SK-N-SH (cell line): ENCODE measurements at regions not wholly inside any gene's neighbourhood (a gene's known extent, or its start where the extent isn't known, plus 50 kb on each side); places are given as distances from the start of the nearest gene placed in this dataset.

Source experiments
- CTCF ChIA-PET: fragments of 300-600, 350-600 bp; formaldehyde crosslinking; extraction: SDS; loops from one replicate; lab custom pipeline; 2021; lab: Yijun Ruan, JAX
- POLR2A ChIA-PET: fragments of 350-600 bp; sonication (Branson Sonifier 250); formaldehyde crosslinking; extraction: SDS; loops from one replicate; lab custom pipeline; 2020; ENCODE audit warnings: antibody characterized with exemption, inconsistent platforms; lab: Yijun Ruan, JAX
- DNase-seq: peaks from one replicate; pipeline ENCODE4 v3.0.0; 2012
- H2AFZ ChIP-seq: fragments of 200-600 bp; sonication (generic); 2 replicates; pipeline ENCODE4 v1.8.1; 2016; ENCODE audit warnings: antibody characterized with exemption, mild to moderate bottlenecking, low read depth
- H3F3A ChIP-seq: fragments of 200-600 bp; sonication (generic); replicated peaks from 2 replicates; pipeline ENCODE3; 2016; ENCODE audit warnings: antibody characterized with exemption, mild to moderate bottlenecking; ENCODE audit not compliant: insufficient read depth
- H3K27ac ChIP-seq, 2 experiments: fragments of 200-500 bp in 1 of 2; fragments of 200-600 bp in 1 of 2; sonication (Bioruptor generic) in 1 of 2; sonication (generic), shearing (Covaris generic) in 1 of 2; 2 replicates each; pipeline versions ENCODE4 v1.5.1 to v1.6.1; 2014 to 2016; ENCODE audit warnings: low read depth in 2 of 2, inconsistent platforms in 1 of 2, low read length in 1 of 2, mild to moderate bottlenecking in 1 of 2, mixed read lengths in 1 of 2
- H3K27me3 ChIP-seq: fragments of 200-600 bp; sonication (generic), shearing (Covaris generic); 2 replicates; pipeline ENCODE4 v1.6.1; 2016; ENCODE audit warnings: mixed run types; ENCODE audit not compliant: insufficient read depth
- H3K36me3 ChIP-seq, 2 experiments: fragments of 200-500 bp in 1 of 2; fragments of 200-600 bp in 1 of 2; sonication (Bioruptor generic) in 1 of 2; sonication (generic) in 1 of 2; replicated peaks in 1 of 2; 2 replicates each; pipeline versions ENCODE3 to v1.5.1; 2014 to 2016; ENCODE audit warnings: low read length in 1 of 2, mild to moderate bottlenecking in 1 of 2; ENCODE audit not compliant: insufficient read depth in 2 of 2, control insufficient read depth in 1 of 2
- H3K4me1 ChIP-seq, 2 experiments: fragments of 200-500 bp in 1 of 2; fragments of 200-600 bp in 1 of 2; sonication (Bioruptor generic) in 1 of 2; sonication (generic), shearing (Covaris generic) in 1 of 2; 2 replicates each; pipeline versions ENCODE4 v1.5.1 to v1.6.1; 2014 to 2016; ENCODE audit warnings: low read depth in 1 of 2, low read length in 1 of 2, mixed run types in 1 of 2; ENCODE audit not compliant: insufficient read depth in 2 of 2, control insufficient read depth in 1 of 2
- H3K4me2 ChIP-seq: fragments of 200-600 bp; sonication (generic), shearing (Covaris generic); 2 replicates; pipeline ENCODE4 v1.6.1; 2017; ENCODE audit warnings: mixed run types
- H3K4me3 ChIP-seq, 2 experiments: fragments of 200-500 bp in 1 of 2; fragments of 200-600 bp in 1 of 2; sonication (Bioruptor generic) in 1 of 2; sonication (generic), shearing (Covaris generic) in 1 of 2; 2 replicates each; pipeline versions ENCODE4 v1.5.1 to v1.8.1; 2014 to 2016; ENCODE audit warnings: low read depth in 2 of 2, inconsistent platforms in 1 of 2, low read length in 1 of 2, mild to moderate bottlenecking in 1 of 2, mixed read lengths in 1 of 2, moderate library complexity in 1 of 2
- H3K79me2 ChIP-seq: fragments of 200-600 bp; sonication (generic); 2 replicates; pipeline ENCODE4 v1.8.1; 2017; ENCODE audit warnings: mild to moderate bottlenecking; ENCODE audit not compliant: insufficient read depth
- H3K9ac ChIP-seq: fragments of 200-600 bp; sonication (generic); 2 replicates; pipeline ENCODE4 v1.6.1; 2017; ENCODE audit warnings: mixed run types
- H3K9me2 ChIP-seq: fragments of 200-600 bp; sonication (generic); 2 replicates; pipeline ENCODE4 v1.6.1; 2017; ENCODE audit warnings: mixed run types
- H3K9me3 ChIP-seq: fragments of 200-600 bp; sonication (generic); 2 replicates; pipeline ENCODE4 v1.6.1; 2017; ENCODE audit warnings: mixed run types, mild to moderate bottlenecking, moderate library complexity
- H4K20me1 ChIP-seq: fragments of 200-600 bp; sonication (generic); 2 replicates; pipeline ENCODE4 v1.6.1; 2017; ENCODE audit warnings: mild to moderate bottlenecking, mixed run types; ENCODE audit not compliant: insufficient read depth
- ELF1 ChIP-seq: IDR thresholded peaks from 2 replicates; pipeline ENCODE4 v1.4.0; 2012
- EP300 ChIP-seq, 2 experiments: IDR thresholded peaks; 2 replicates each; pipeline versions ENCODE4 v1.4.0 to v1.6.1; 2012; ENCODE audit warnings: borderline replicate concordance in 1 of 2, low read depth in 1 of 2, low read length in 1 of 2
- EZH2phosphoT487 ChIP-seq: fragments of 200-600 bp; sonication (generic); IDR thresholded peaks from 2 replicates; pipeline ENCODE4 v1.6.1; 2017; ENCODE audit warnings: low read depth, mixed run types, mild to moderate bottlenecking, antibody characterized with exemption, moderate library complexity, borderline replicate concordance
- FOSL2 ChIP-seq: IDR thresholded peaks from 2 replicates; pipeline ENCODE4 v1.4.0; 2012; ENCODE audit warnings: low read depth, mild to moderate bottlenecking, moderate library complexity, borderline replicate concordance
- FOXJ3 ChIP-seq: sonication (generic); formaldehyde crosslinking; IDR thresholded peaks from 2 replicates; pipeline ENCODE4 v1.5.1; 2020; ENCODE audit warnings: mild to moderate bottlenecking, missing genetic modification reagents
- FOXM1 ChIP-seq: IDR thresholded peaks from 2 replicates; pipeline ENCODE4 v1.4.0; 2012; ENCODE audit warnings: low read depth, mild to moderate bottlenecking
- GATA2 ChIP-seq: sonication (generic); formaldehyde crosslinking; IDR thresholded peaks from 2 replicates; pipeline ENCODE4 v1.5.0; 2020; ENCODE audit warnings: mild to moderate bottlenecking, missing genetic modification reagents
- MEF2A ChIP-seq: IDR thresholded peaks from 2 replicates; pipeline ENCODE4 v1.4.0; 2012; ENCODE audit warnings: low read depth, borderline replicate concordance
- MXI1 ChIP-seq: IDR thresholded peaks from 2 replicates; pipeline ENCODE4 v1.6.1; 2012; ENCODE audit warnings: mild to moderate bottlenecking, low read depth, low read length, improper control_type of control experiment
- NFIC ChIP-seq: IDR thresholded peaks from 2 replicates; pipeline ENCODE4 v1.4.0; 2012; ENCODE audit warnings: borderline replicate concordance
- NRF1 ChIP-seq: IDR thresholded peaks from 2 replicates; pipeline ENCODE4 v1.6.1; 2012; ENCODE audit warnings: low read depth, mild to moderate bottlenecking, low read length
- POLR2AphosphoS5 ChIP-seq: IDR thresholded peaks from 2 replicates; pipeline ENCODE4 v1.6.1; 2012; ENCODE audit warnings: low read depth, low read length
- RCOR1 ChIP-seq: fragments of 150-350 bp; IDR thresholded peaks from 2 replicates; pipeline ENCODE4 v1.6.1; 2017; ENCODE audit warnings: antibody characterized with exemption, low read length
- TCF12 ChIP-seq: IDR thresholded peaks from 2 replicates; pipeline ENCODE4 v1.4.0; 2012
- YY1 ChIP-seq: IDR thresholded peaks from 2 replicates; pipeline ENCODE4 v1.4.0; 2012; ENCODE audit warnings: low read depth, mild to moderate bottlenecking
- whole genome bisulfite sequencing: methylation state at CpG from one replicate; pipeline ENCODE4 v1.1.6; 2017; ENCODE audit warnings: low lambda C conversion rate; 5-methylcytosine and 5-hydroxymethylcytosine counted together
- TF ChIP-seq, protein P1 (sequence below): IDR thresholded peaks from 2 replicates; pipeline ENCODE4 v1.4.0; 2012; ENCODE audit warnings: low read depth, borderline replicate concordance
- TF ChIP-seq, protein P2 (sequence below): fragments of 150-350 bp; IDR thresholded peaks from 2 replicates; pipeline ENCODE4 v1.6.1; 2017; ENCODE audit warnings: antibody characterized with exemption, low read length, low read depth, borderline replicate concordance
- TF ChIP-seq, protein P3 (sequence below): IDR thresholded peaks from 2 replicates; pipeline ENCODE4; 2012
- TF ChIP-seq, protein P4 (sequence below): fragments of 200-600 bp; sonication (generic); IDR thresholded peaks from 2 replicates; pipeline ENCODE4 v1.6.1; 2017; ENCODE audit warnings: antibody characterized with exemption, mild to moderate bottlenecking, moderate library complexity
- TF ChIP-seq, protein P5 (sequence below): IDR thresholded peaks from 2 replicates; pipeline ENCODE4 v1.4.0; 2012; ENCODE audit warnings: low read depth

DNA sequence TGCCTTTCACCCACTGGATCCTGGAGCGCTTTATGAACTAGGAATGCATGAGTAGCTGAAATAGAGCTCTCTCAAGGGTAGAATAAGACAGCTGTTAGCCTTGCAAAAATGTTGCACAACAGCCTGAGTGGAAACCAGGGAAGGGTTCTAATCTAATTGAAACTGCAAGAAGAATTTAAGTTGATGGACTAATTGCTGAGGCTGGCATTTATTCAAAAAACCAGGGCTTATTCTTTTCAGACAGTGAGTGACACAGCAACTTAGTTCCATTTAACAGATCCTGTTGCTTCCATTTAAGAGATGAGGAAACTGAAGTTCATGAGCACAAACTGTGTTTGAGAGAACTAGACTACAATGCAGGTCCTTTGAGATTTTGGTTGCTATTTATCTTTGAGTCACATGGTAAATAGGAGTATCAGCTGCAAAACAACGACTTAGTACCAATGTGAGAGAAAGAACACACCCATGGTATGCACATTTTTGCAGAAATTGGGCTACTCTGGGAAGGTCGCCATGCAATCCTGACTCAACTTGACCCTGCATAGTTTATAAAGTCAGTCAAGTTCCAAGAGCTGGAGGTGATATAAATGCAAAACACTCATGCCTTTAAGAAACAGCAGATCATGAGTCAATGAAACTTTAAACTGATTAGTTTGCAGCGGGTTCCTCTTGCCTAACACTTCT, 76.4 kb upstream of the PARD3B start:
- WGBS = 20% methylated on average over 4 of the region's 4 CpGs

DNA sequence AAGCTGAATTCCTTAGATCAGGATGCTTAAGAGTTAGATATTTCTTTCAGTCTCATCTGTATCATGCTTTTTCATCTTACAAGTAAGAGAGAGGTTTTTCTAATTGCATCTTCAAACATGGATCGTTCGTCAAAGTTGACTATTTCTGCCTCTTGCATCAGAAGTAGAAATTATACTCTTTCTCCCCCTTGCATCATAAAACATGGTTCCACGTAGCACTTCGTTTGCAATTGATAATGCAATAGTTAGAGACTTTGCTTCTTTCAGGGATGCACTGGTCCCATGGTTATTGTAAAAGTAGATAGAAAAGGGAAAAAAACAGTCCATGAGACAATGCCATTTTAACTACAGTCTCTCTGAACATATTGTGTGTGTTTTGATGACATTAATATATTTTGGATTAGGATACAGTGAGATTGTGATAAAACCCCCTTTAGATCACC, 75.1 kb upstream of the PARD3B start:
- no peaks in the 10 kb centered on the region for H4K20me1 ChIP-seq
- H3K4me1 ChIP-seq = peaks cover 3 to 4% of the 10 kb centered on the region in 2 experiments; a peak in 3 of 4 replicates
- no peaks in the 10 kb centered on the region for H3K9me3 ChIP-seq
- H3K27me3 ChIP-seq = no peaks in the 10 kb centered on the region
- WGBS = 75% methylated on average over 4 of the region's 4 CpGs
- no peaks in the 10 kb centered on the region for H3F3A ChIP-seq
- CTCF ChIA-PET = interaction anchor here (0.6 to 1.2 kb wide), 3 partner anchors 24 to 917 kb away, joined by 3 read pairs; no protein-coding TSS in a partner anchor
- H3K36me3 ChIP-seq = no peaks in the 10 kb centered on the region
- POLR2A ChIA-PET = no interaction called here
- H3K79me2 ChIP-seq = no peaks in the 10 kb centered on the region
- H3K4me2 ChIP-seq = no peak overlapping the region
- H3K9me2 ChIP-seq = no peaks in the 10 kb centered on the region
- H3K27ac ChIP-seq = no peak overlapping the region
- H3K4me3 ChIP-seq = no peak overlapping the region
- no peak for DNase-seq
- no peak overlapping the region for H3K9ac ChIP-seq
- H2AFZ ChIP-seq = no peak overlapping the region
- TF ChIP-seq MEF2A = no peak
- no peak for TF ChIP-seq FOSL2
- TF ChIP-seq, protein P1, sequence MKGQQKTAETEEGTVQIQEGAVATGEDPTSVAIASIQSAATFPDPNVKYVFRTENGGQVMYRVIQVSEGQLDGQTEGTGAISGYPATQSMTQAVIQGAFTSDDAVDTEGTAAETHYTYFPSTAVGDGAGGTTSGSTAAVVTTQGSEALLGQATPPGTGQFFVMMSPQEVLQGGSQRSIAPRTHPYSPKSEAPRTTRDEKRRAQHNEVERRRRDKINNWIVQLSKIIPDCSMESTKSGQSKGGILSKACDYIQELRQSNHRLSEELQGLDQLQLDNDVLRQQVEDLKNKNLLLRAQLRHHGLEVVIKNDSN = no peak
- no peak for TF ChIP-seq MXI1
- TF ChIP-seq YY1 = no peak
- TF ChIP-seq, protein P2, sequence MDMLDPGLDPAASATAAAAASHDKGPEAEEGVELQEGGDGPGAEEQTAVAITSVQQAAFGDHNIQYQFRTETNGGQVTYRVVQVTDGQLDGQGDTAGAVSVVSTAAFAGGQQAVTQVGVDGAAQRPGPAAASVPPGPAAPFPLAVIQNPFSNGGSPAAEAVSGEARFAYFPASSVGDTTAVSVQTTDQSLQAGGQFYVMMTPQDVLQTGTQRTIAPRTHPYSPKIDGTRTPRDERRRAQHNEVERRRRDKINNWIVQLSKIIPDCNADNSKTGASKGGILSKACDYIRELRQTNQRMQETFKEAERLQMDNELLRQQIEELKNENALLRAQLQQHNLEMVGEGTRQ = no peak
- no peak for TF ChIP-seq ELF1
- TF ChIP-seq NRF1 = no peak
- TF ChIP-seq, protein P3, sequence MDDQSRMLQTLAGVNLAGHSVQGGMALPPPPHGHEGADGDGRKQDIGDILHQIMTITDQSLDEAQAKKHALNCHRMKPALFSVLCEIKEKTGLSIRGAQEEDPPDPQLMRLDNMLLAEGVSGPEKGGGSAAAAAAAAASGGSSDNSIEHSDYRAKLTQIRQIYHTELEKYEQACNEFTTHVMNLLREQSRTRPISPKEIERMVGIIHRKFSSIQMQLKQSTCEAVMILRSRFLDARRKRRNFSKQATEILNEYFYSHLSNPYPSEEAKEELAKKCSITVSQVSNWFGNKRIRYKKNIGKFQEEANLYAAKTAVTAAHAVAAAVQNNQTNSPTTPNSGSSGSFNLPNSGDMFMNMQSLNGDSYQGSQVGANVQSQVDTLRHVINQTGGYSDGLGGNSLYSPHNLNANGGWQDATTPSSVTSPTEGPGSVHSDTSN = no peak
- TF ChIP-seq, protein P4, sequence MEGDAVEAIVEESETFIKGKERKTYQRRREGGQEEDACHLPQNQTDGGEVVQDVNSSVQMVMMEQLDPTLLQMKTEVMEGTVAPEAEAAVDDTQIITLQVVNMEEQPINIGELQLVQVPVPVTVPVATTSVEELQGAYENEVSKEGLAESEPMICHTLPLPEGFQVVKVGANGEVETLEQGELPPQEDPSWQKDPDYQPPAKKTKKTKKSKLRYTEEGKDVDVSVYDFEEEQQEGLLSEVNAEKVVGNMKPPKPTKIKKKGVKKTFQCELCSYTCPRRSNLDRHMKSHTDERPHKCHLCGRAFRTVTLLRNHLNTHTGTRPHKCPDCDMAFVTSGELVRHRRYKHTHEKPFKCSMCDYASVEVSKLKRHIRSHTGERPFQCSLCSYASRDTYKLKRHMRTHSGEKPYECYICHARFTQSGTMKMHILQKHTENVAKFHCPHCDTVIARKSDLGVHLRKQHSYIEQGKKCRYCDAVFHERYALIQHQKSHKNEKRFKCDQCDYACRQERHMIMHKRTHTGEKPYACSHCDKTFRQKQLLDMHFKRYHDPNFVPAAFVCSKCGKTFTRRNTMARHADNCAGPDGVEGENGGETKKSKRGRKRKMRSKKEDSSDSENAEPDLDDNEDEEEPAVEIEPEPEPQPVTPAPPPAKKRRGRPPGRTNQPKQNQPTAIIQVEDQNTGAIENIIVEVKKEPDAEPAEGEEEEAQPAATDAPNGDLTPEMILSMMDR = no peak
- no peak for TF ChIP-seq POLR2AphosphoS5
- TF ChIP-seq NFIC = no peak
- TF ChIP-seq RCOR1 = no peak
- no peak for TF ChIP-seq FOXM1
- no peak for TF ChIP-seq EZH2phosphoT487
- no peak for TF ChIP-seq EP300 (IDR thresholded peaks at IDR 0.05; ENCODE audit: borderline replicate concordance in 1 of 2, low read depth in 1 of 2, low read length in 1 of 2)

More for the DNA sequence above, 76.4 kb upstream of the PARD3B start:
- TF ChIP-seq EP300 (IDR thresholded peaks at IDR 0.05; ENCODE audit: borderline replicate concordance in 1 of 2, low read depth in 1 of 2, low read length in 1 of 2) (no peak), RCOR1 (no peak), TCF12 (no peak), GATA2 (no peak), NFIC (no peak), FOXJ3 (CRISPR knock-in tag) (no peak), POLR2AphosphoS5 (no peak)
- TF ChIP-seq, protein P5, sequence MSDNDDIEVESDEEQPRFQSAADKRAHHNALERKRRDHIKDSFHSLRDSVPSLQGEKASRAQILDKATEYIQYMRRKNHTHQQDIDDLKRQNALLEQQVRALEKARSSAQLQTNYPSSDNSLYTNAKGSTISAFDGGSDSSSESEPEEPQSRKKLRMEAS = no peak
- TF ChIP-seq, protein P3 = no peak
- TF ChIP-seq, all 33 proteins: peak for 0
- no peaks in the 10 kb centered on the region for H3K9me3 ChIP-seq
- POLR2A ChIA-PET = no interaction called here
- DNase-seq = no peak
- H4K20me1 ChIP-seq = no peaks in the 10 kb centered on the region
- H3K9me2 ChIP-seq = no peaks in the 10 kb centered on the region
- CTCF ChIA-PET = interaction anchor here (0.7 kb wide), 1 partner anchor 240 kb away, joined by 4 read pairs; no protein-coding TSS in a partner anchor
- H3K4me2 ChIP-seq = no peak overlapping the region
- peaks cover 0 to 3% of the 10 kb centered on the region in 2 experiments; a peak in 3 of 4 replicates for H3K4me1 ChIP-seq
- H3K4me3 ChIP-seq = no peak overlapping the region
- no peaks in the 10 kb centered on the region for H3K79me2 ChIP-seq
- no peaks in the 10 kb centered on the region for H3K36me3 ChIP-seq
- no peaks in the 10 kb centered on the region for H3K27me3 ChIP-seq
- no peak overlapping the region for H2AFZ ChIP-seq
- H3F3A ChIP-seq = no peaks in the 10 kb centered on the region
- H3K9ac ChIP-seq = no peak overlapping the region
- H3K27ac ChIP-seq = no peak overlapping the region
